ENCODE measurements at regions not wholly inside any gene's neighbourhood (a gene's known extent, or its start where the extent isn't known, plus 50 kb on each side); places are given as distances from the start of the nearest gene placed in this dataset.

- Mint-ChIP-seq H3K4me1 (peaks cover 17% of the 10 kb centered on the region), H3K27ac (no peak overlapping the region), H3K9me3 (peaks cover 7% of the 10 kb centered on the region), H3K4me3 (peak overlapping the region; percentile 9), H3K36me3 (peaks cover 2% of the 10 kb centered on the region), H3K27me3 (ENCODE audit: insufficient read depth, low read depth) (peaks cover 9% of the 10 kb centered on the region)
- no peak overlapping the region for H3K27ac ChIP-seq
- no peaks in the 10 kb centered on the region for H3F3A ChIP-seq (ENCODE audit: low read depth)
- no peak overlapping the region for H2AFZ ChIP-seq (replicated peaks)
- no peak overlapping the region for H3K9ac ChIP-seq
- no peaks in the 10 kb centered on the region for H3K79me2 ChIP-seq (ENCODE audit: low read depth)
- TF ChIP-seq CTCF (IDR thresholded peaks at IDR 0.05) (no peak), EZH2 (IDR thresholded peaks at IDR 0.05) (no peak), EZH2phosphoT487 (IDR thresholded peaks at IDR 0.05) (no peak)
- no peak overlapping the region for H3K4me3 ChIP-seq
- H3K4me1 ChIP-seq, result peaks cover 13% of the 10 kb centered on the region
- H3K27me3 ChIP-seq, result no peaks in the 10 kb centered on the region
- H3K36me3 ChIP-seq, result no peaks in the 10 kb centered on the region
- H3K4me2 ChIP-seq, result no peak overlapping the region
- no peaks in the 10 kb centered on the region for H3K9me3 ChIP-seq (ENCODE audit: low read depth)
- no peaks in the 10 kb centered on the region for H4K20me1 ChIP-seq (ENCODE audit: low read depth)
- DNase-seq (ENCODE audit: low spot score), result no peak
Measured at GRCh38 chr17:73777131-73777449, 132.8 kb upstream of the SDK2 start.

DNA sequence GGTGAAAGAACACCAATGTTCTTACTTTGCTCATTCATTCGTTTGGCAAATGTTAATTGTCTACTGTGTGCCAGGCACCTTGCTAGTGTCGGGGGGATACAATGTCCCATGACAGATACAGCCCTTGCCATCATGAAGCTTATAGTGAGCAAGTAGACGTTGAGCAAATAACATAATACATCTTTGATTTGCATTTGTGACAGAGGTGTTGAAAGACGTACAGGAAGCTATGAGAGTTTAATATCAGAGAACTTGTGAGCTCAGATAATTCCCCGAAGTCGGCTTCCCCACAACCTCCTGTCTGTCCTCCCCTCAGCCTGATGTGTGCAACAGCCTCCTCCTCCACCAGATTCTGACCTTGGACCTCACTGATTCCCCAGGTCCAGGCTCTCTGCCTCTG is 138.0 kb upstream of the SDK2 start:
- no peaks in the 10 kb centered on the region for H4K20me1 ChIP-seq (ENCODE audit: low read depth)
- H3F3A ChIP-seq (ENCODE audit: low read depth), result peaks cover 29% of the 10 kb centered on the region
- H3K27me3 ChIP-seq, result no peaks in the 10 kb centered on the region
- no peak overlapping the region for H3K4me3 ChIP-seq
- Mint-ChIP-seq H3K36me3 (no peaks in the 10 kb centered on the region), H3K4me1 (peaks cover 44% of the 10 kb centered on the region), H3K9me3 (no peaks in the 10 kb centered on the region), H3K27ac (no peak overlapping the region), H3K27me3 (ENCODE audit: insufficient read depth, low read depth) (peaks cover 12% of the 10 kb centered on the region), H3K4me3 (no peak overlapping the region)
- no peak overlapping the region for H3K4me2 ChIP-seq
- DNase-seq (ENCODE audit: low spot score), result no peak
- no peak overlapping the region for H2AFZ ChIP-seq (replicated peaks)
- no peaks in the 10 kb centered on the region for H3K79me2 ChIP-seq (ENCODE audit: low read depth)
- no peak overlapping the region for H3K9ac ChIP-seq
- H3K4me1 ChIP-seq, result peaks cover 46% of the 10 kb centered on the region
- H3K9me3 ChIP-seq (ENCODE audit: low read depth), result no peaks in the 10 kb centered on the region
- H3K36me3 ChIP-seq, result no peaks in the 10 kb centered on the region
- TF ChIP-seq CTCF (IDR thresholded peaks at IDR 0.05) (no peak), EZH2 (IDR thresholded peaks at IDR 0.05) (no peak), EZH2phosphoT487 (IDR thresholded peaks at IDR 0.05) (no peak)
- no peak overlapping the region for H3K27ac ChIP-seq

DNA sequence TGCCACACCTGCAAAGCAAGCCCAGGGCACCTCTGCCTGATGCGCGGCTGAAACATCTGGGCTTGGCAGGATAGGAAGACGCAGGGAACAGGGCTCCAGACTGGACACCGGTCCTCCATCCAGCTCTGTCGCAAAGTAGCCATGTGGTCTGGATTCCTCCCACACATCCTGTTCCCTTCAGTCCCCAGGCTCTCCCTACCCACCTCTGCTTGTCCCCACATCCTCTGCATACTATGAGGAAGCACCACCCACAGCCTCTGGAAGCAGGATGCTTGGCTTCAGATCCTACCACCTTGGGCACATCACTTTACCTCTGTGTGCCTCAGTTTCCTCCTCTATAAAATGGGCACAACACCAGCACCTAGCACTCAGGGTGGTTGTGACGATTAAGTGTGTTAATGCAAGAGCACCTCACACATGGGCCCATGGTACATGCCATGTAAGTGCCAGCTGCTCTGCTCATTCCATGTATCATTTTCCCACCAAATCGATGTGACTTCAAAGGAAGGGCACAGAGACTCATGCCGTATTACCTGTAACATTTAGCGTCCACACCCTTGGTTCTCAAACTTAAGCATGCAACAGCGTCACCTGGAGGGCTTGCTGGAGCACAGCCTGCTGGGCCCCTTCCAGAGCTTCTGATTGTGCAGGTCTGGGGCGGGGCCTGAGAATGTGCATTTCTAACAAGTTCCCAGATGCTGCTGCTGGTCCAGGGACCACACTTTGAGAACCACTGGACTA is 138.6 kb upstream of the SDK2 start:
- Histone ChIP-seq H3K4me3 (no peak overlapping the region), H3K4me1 (peaks cover 52% of the 10 kb centered on the region), H3K79me2 (ENCODE audit: low read depth) (no peaks in the 10 kb centered on the region), H3K9me3 (ENCODE audit: low read depth) (no peaks in the 10 kb centered on the region), H3K4me2 (no peak overlapping the region), H3K27me3 (no peaks in the 10 kb centered on the region), H2AFZ (replicated peaks) (no peak overlapping the region), H3F3A (ENCODE audit: low read depth) (peaks cover 35% of the 10 kb centered on the region), H3K9ac (no peak overlapping the region), H3K27ac (no peak overlapping the region), H4K20me1 (ENCODE audit: low read depth) (no peaks in the 10 kb centered on the region), H3K36me3 (no peaks in the 10 kb centered on the region)
- Mint-ChIP-seq H3K27me3 (ENCODE audit: insufficient read depth, low read depth) (peaks cover 12% of the 10 kb centered on the region), H3K9me3 (no peaks in the 10 kb centered on the region), H3K27ac (peak overlapping the region; percentile 17), H3K4me1 (peaks cover 50% of the 10 kb centered on the region), H3K36me3 (no peaks in the 10 kb centered on the region), H3K4me3 (no peak overlapping the region)
- peak; percentile 49 for DNase-seq (ENCODE audit: low spot score)
- TF ChIP-seq CTCF (IDR thresholded peaks at IDR 0.05) (peak; percentile 50), EZH2phosphoT487 (IDR thresholded peaks at IDR 0.05) (no peak)

Measured in neural progenitor cell (in vitro differentiated cells).